ENCODE measurements at regions not wholly inside any gene's neighbourhood (a gene's known extent, or its start where the extent isn't known, plus 50 kb on each side); places are given as distances from the start of the nearest gene placed in this dataset.

- Histone ChIP-seq H3K14ac (ENCODE audit: insufficient read length) (no peak overlapping the region), H3K9ac (replicated peaks in 1 of 4; ENCODE audit: extremely low read depth in 1 of 4, low read depth in 3 of 4, low read length in 3 of 4) (no peak overlapping the region), H4K91ac (replicated peaks; ENCODE audit: insufficient read length, low read length) (no peak overlapping the region), H3K4ac (replicated peaks; ENCODE audit: insufficient read length, low read depth, low read length) (no peak overlapping the region), H3K9me3 (ENCODE audit: insufficient read depth in 2 of 2, low read depth in 1 of 2, low read length in 1 of 2) (no peaks in the 10 kb centered on the region), H3K56ac (replicated peaks; ENCODE audit: insufficient read length, low read depth, low read length) (no peak overlapping the region), H2BK120ac (replicated peaks; ENCODE audit: low read depth, low read length) (no peak overlapping the region), H2BK15ac (ENCODE audit: low read length) (no peak overlapping the region), H2BK5ac (ENCODE audit: low read depth, low read length) (no peak overlapping the region), H2BK20ac (ENCODE audit: low read length) (no peak overlapping the region), H3K4me2 (ENCODE audit: insufficient read depth in 1 of 2, low read depth in 2 of 2, low read length in 2 of 2) (no peak overlapping the region), H2BK12ac (ENCODE audit: low read depth, low read length) (no peak overlapping the region), H4K8ac (ENCODE audit: extremely low read depth, insufficient read depth, low read length) (no peak overlapping the region), H3K79me1 (ENCODE audit: low read depth, low read length) (no peaks in the 10 kb centered on the region), H3K36me3 (ENCODE audit: control insufficient read depth in 2 of 4, insufficient read depth in 4 of 4, low read length in 3 of 4) (peaks cover 3 to 10% (median 7%) of the 10 kb centered on the region in 4 experiments; a peak in 6 of 8 replicates), H2AK5ac (ENCODE audit: low read depth, low read length) (no peak overlapping the region), H3K27me3 (replicated peaks in 1 of 4; ENCODE audit: control insufficient read depth in 3 of 4, extremely low read depth in 1 of 4, insufficient read depth in 3 of 4, low read length in 3 of 4) (peaks cover 55 to 74% (median 67%) of the 10 kb centered on the region in 4 experiments), H3K27ac (ENCODE audit: low read depth, low read length) (no peak overlapping the region), H4K20me1 (replicated peaks in 1 of 2; ENCODE audit: control insufficient read depth in 1 of 2, insufficient read depth in 2 of 2, low read length in 2 of 2) (peaks cover 0 to 9% of the 10 kb centered on the region in 2 experiments), H2AFZ (ENCODE audit: low read length) (no peak overlapping the region), H3K18ac (ENCODE audit: extremely low read depth, low read length) (no peak overlapping the region), H4K5ac (ENCODE audit: insufficient read length, low read depth, low read length) (no peak overlapping the region), H3K23me2 (ENCODE audit: low read depth, low read length) (no peaks in the 10 kb centered on the region), H3K4me1 (replicated peaks in 1 of 4; ENCODE audit: control insufficient read depth in 3 of 4, insufficient read depth in 4 of 4, low read length in 3 of 4) (no peaks in the 10 kb centered on the region), H3K4me3 (ENCODE audit: extremely low read depth in 1 of 4, insufficient read depth in 2 of 4, low read depth in 3 of 4, low read length in 4 of 4) (no peak overlapping the region), H3K79me2 (ENCODE audit: control insufficient read depth in 1 of 2, insufficient read depth in 2 of 2, low read length in 2 of 2) (no peaks in the 10 kb centered on the region), H3K23ac (ENCODE audit: insufficient read length) (no peak overlapping the region)
- ChIA-PET POLR2A (ENCODE audit: partially characterized antibody) (no interaction called here), CTCF (ENCODE audit: partially characterized antibody) (interaction anchor here (1.0 to 1.8 kb wide), 10 partner anchors 8 to 141 kb away, joined by 3 to 6 read pairs (median 3); no protein-coding TSS in a partner anchor)
- TF ChIP-seq SIN3A (conservative IDR thresholded peaks at IDR 0.05 in 1 of 2, IDR thresholded peaks at IDR 0.05 in 1 of 2; ENCODE audit: low read depth in 1 of 2, low read length in 2 of 2) (no peak), SP2 (IDR thresholded peaks at IDR 0.05; ENCODE audit: low read length) (no peak), GTF2F1 (IDR thresholded peaks at IDR 0.05; ENCODE audit: borderline replicate concordance, low read depth, low read length) (no peak), RBBP5 (IDR thresholded peaks at IDR 0.05; ENCODE audit: borderline replicate concordance, low read depth, low read length) (no peak), EZH2 (IDR thresholded peaks at IDR 0.05; ENCODE audit: low read depth, low read length, severe bottlenecking) (no peak)
- 92% methylated on average over 10 of the region's 10 CpGs; no CpG with 5 or more reads in 1 of the 2 experiments for WGBS, 2 experiments (ENCODE audit: extremely low coverage in 1 of 2, insufficient coverage in 1 of 2, insufficient read length in 1 of 2, insufficient replicate concordance in 2 of 2, low coverage in 1 of 2, low lambda C conversion rate in 2 of 2, missing lambda C conversion rate in 1 of 2)
- FAIRE-seq (no peak), DNase-seq (ENCODE audit: low read depth in 1 of 2, low spot score in 2 of 2) (no peak)
These were observed 78.2 kb downstream of the VPREB1 start for GRCh38 chr22:22322792-22323191.

Measured in H1 (cell line).